ENCODE measurements at regions not wholly inside any gene's neighbourhood (a gene's known extent, or its start where the extent isn't known, plus 50 kb on each side); places are given as distances from the start of the nearest gene placed in this dataset.
A peak's percentile ranks its signal among the peaks of the same experiment; 100 is the strongest.

- no peak for DNase-seq
Measured at GRCh38 chr5:79868163-79868670, 122.8 kb downstream of the MTX3 start.

GRCh38 chr5:79865579-79865978 is 125.5 kb downstream of the MTX3 start:
- no peak for DNase-seq

GRCh38 chr5:79864364-79864763 is 126.7 kb downstream of the MTX3 start:
- no peak for DNase-seq

GRCh38 chr5:79859588-79859987 is 131.5 kb downstream of the MTX3 start:
- DNase-seq = no peak

- no peak for DNase-seq
Measured at GRCh38 chr5:79858410-79858723, 132.7 kb downstream of the MTX3 start.

GRCh38 chr5:79857714-79858409 is 133.2 kb downstream of the MTX3 start:
- DNase-seq = peak in 1 of 2 experiments; percentile 48

GRCh38 chr5:79856456-79857055 is 134.5 kb downstream of the MTX3 start:
- DNase-seq = no peak

GRCh38 chr5:79853676-79854418 is 137.2 kb downstream of the MTX3 start:
- DNase-seq = no peak

- no peak for DNase-seq
Measured at GRCh38 chr5:79853028-79853427, 138.0 kb downstream of the MTX3 start.

GRCh38 chr5:79851391-79851863 is 139.6 kb downstream of the MTX3 start:
- no peak for DNase-seq

- DNase-seq = no peak
Measured at GRCh38 chr5:79850941-79851340, 140.1 kb downstream of the MTX3 start.

GRCh38 chr5:79850316-79850822 is 140.7 kb downstream of the MTX3 start:
- DNase-seq = no peak

- no peak for DNase-seq
Measured at GRCh38 chr5:79849486-79850315, 141.4 kb downstream of the MTX3 start.
